ENCODE measurements at regions not wholly inside any gene's neighbourhood (a gene's known extent, or its start where the extent isn't known, plus 50 kb on each side); places are given as distances from the start of the nearest gene placed in this dataset.

DNA sequence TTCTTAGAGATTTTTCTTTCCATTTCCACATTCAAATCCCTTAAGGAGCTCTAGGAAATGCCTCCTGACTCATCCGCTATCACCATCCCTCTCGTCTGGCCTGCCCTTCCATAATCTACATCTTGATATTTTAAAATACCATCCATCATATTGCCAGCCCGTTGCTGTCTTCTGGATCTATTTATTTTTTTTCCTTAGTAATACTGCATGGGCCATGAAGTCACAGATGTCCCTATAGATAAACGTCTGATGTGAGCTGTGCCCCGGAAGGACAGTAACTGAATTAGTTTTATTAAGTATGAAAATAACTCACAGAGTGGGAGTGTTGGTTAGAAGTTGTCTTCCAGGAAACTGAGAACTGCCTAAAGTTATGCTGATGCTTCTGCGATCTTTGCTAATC, 76.2 kb downstream of the KLF6 start:
- TF ChIP-seq POLR2A (IDR thresholded peaks at IDR 0.05; ENCODE audit: low read depth, low read length) (no peak), POLR2AphosphoS5 (IDR thresholded peaks at IDR 0.05; ENCODE audit: low read depth, low read length) (no peak), TAF1 (IDR thresholded peaks at IDR 0.05; ENCODE audit: borderline replicate concordance, low read depth, low read length) (no peak)

All from GM12892 (cell line).